Pulmonary artery endothelial cell (primary cell): ENCODE measurements at regions not wholly inside any gene's neighbourhood (a gene's known extent, or its start where the extent isn't known, plus 50 kb on each side); places are given as distances from the start of the nearest gene placed in this dataset.

Experiments
- DNase-seq: peaks from one replicate; pipeline ENCODE4 v3.0.0-alpha.2; 2011; ENCODE audit warnings: low read depth, low spot score

DNA sequence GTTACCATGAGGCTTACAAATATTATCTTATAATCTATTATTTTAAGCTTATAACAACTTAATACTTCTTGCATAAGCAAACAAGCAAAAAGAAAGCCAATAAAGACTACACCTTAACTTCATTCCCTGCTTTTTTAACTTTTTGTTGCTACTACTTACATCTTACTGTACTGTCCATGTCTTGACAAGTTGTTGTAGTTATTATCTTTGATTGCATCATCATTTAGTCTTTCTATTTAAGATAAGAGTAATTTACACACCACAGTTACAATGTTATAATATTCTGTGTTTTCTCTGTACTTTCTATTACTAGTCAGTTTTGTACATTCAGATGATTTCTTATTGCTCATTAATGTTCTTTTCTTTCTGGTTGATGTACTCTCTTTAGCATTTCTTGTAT is 346.6 kb downstream of the SMARCA1 start:
- no peak for DNase-seq

DNA sequence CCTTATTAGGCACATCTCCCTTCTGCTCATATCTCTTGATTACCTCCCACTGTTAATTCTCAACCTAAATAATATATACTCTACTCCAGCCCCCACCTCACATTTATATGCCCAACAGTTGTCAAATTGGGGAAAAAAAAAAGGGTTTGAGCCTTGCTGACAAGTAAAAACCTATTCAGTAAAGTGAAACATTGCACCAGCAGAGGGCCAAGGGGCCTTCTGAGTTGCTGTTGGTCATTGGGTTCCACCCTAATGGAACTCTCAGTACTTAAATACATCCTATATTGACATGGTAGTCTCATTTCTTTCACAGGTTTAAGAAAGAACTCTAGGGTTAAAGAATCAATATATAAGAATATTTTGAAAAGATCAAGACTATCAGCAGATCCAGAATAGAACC is 362.2 kb downstream of the SMARCA1 start:
- DNase-seq = no peak

DNA sequence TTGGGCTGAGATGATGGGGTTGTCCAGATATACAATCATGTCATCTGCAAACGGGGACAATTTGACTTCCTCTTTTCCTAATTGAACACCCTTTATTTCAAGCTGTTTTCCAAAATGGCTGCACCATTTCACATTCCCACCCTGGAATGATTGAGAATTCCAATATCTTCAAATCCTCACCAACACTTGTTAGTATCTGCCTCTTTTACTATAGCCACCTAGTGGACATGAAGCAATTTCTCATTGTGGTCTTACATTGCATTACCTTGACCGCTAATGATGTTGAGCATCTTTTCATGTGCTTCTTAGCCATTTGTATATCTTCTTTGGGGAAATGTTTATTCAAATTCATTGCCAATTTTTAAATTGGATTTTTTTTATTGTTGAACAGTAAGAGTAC is 364.8 kb downstream of the SMARCA1 start:
- no peak for DNase-seq

DNA sequence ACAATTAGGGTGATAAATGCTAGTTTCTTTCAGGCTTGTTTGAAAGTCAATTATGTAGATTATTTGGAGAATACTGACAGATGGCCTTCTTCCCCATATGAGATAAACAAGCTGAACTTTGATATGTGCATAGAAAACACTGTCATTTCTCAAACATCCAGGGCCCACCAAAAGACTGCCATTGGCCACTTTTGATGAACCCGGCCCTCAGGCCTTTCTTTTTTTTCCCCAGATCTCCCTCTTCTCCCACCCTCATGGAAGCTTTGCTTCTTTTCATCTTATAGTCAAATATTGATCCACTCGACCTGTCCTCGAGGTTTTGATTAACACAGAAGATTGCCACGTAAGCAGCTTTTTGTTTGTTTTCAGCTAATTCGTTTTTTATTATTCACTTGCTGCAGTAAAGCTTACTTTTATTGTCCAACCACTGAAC is 377.4 kb downstream of the SMARCA1 start:
- no peak for DNase-seq

DNA sequence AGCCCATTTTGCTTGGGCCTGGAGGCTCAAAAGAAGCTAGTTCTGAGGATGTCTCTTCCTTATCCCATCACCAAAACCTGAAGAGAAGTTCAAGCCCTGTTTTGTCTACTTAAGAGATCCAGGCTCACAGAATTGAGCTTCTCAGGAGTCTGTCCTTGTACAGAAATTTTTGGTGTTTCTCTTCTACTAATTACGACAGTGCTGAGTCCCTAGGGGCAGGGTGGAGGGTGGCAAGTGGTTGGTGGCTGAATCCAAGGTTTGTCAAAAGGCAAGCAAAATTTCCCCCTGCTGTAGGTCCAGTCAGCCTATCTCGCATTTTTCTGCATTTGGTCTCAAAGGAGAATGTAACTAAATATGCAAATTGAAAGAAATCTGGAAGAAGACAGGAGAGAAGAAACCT is 377.9 kb downstream of the SMARCA1 start:
- DNase-seq = no peak

DNA sequence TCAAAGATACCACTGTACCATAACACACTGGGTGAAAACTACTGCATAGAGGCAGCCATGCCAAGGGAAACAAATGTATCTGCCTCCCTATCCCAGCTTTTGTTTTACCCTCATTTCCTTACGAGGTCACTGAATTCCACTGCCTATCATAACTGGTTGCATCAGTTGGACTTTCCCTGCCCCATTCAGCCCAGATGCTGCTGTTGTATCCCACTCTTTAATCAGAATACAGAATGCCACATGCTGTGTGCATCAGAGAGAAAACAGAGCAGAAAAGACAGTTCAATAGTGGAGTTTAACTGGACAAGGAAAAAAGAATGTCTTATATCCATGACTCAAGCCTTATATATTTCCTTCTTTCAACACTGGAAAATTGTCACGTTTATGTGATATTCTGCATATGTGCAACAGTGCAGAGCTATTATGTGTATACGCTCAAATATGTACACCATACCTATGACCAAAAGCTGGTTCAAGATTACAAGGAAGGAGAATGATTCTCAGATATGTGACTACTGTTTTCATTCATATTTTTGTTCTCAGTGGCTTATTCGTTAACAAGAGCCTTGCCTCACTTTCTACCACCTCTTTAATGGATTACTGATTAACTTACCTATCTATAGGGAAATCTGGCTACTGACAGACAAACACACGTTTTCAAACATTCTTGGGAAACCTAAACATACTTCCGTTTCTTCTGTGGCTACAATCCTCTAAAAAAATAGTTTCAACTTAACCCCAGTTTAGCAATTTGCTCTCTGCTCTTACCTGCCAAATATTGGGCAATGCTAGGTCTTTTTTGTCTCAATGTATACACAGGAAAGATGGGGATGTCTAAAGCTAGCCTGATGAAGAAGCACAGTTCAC is 378.9 kb downstream of the SMARCA1 start:
- DNase-seq = no peak

DNA sequence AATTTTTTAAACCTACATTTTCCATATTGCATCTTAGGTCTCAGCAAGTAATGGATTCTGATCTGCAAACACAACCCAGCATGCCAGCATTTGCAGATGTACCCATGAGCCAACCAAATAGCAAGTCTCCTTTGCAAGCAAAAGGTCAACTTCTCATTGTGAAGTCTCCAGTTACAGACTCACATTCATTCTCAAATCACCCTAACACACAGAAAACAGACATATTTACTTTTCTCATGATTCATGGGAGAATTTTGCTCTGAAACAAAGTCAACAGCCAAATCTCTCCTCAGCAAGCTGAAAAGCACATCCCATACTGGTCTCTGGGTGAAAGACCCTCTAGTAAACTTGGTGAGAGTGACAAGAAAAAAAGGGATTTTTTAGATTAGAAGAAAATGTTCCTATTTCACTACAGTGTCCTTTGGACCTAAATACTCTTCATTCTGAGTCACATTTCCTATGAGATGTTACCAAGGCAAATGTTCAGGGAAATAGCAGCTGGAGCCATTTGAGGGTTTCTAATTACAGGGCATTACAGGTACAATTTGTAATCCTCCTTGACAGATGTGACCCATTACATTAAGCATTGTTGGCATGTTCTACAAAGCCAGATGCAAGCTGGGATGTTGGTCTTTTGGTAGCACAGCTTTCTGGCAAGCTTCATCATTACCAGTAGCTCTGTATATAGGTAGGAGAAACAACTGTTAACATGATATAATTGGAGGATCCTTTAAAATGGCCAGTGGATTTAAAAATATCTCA is 383.3 kb downstream of the SMARCA1 start:
- no peak for DNase-seq

DNA sequence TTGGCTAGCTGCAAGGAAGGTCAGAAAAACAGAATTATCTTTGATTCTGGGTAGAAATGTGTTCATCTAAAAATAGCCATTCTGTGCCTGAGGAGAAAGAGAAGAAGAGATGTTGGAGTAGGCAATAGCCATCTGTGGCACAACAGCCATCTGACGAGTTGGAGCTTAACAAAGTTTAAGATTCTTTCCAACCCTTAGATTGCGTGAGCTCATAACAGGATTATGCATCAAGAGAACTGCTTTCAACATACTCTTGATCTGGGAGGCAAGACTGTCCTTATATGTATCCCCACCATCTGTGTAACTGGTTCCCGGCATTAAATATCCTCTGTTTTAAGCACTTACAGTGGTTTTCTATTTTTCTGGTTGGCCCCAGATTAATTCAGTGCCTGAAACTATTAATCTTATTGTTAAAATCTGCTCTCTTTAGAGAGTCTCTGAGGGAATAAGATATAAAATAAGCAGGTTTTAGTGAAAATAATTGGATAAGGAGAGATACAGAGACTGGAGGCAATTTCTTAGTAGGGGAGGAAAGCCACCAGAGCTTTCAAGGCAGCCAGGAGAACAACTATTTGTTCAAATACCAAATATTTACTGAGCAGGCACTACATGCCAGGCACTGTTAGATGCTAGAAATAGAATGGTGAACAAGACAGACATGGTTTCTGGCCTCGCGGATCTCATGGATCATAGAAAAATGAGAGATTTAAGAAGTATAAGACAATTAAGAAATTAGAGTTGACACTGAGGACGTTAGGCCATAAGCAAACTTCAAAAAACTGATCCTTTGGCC is 398.0 kb downstream of the SMARCA1 start:
- DNase-seq = no peak

DNA sequence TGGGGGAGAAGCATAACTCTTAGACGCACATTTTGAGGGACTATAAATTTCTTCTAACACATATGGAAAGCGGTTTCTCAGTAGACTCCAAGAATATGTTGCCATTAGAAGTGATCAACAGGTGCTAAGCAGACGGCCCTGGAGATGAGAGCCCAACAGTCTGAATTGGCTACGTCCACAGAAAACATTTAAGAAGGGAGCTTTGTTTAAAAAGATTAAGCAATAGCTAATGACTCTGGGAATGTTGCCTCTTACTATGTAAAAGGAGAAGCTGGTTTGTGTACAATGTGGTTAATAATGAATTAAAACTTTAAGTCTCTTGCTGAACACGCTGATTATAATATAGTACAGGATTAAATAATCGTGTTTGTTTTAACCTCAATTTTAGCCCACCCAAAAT is 399.5 kb downstream of the SMARCA1 start:
- no peak for DNase-seq

DNA sequence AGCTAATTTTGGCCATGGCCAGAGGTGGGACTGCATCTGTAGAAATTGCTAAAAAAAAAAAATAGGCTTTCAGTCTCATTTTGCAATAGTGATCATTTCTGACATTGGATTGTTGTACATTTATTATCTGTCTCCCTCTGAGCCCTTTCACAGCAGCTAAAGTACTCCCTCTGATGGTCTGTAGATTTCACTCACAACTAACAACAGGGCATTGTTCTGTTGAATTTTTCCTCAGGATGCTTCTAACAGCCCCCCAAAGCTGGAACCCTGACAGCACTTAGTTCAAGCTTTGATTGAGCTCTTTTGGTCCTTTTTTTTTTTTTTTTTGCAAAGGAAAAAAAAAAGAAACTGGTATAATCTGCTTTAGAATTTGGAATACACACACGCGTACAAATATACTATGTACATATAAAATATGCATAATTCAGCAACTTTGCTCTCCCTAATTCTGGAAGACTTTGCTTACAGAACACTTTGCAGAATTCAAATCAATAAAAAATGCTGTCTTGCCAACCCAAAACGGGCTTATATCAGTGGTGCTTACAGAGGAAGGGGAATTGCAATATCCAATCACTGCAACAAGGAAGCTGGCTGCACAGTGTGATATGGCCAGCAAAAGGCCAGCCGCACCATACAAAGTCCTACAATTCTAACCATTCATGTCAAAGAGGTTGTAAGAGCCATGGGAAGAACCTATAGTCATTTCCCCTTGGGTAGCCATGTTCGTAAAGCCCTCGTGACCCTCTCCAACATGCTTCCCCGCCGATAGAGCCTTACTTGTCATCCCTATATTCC is 406.4 kb downstream of the SMARCA1 start:
- DNase-seq = no peak

DNA sequence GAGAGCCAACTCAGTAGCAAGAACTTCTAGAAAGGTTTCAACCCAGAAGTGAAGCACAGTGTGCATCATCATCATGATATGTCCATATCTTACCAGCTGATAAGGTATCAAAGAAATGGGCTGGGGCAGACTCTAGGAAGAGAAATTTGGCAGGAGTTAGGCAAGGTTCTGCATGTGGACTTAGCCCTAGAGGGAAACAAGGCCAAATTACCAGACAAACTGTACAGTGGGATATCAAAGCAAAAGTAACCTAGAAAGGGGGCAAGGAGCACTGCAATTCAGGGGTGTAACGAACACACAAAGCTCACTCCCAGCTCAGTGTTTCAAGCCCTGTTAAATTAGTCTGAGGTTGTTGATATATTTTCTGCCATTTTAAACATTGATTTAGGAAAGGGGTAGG is 407.4 kb downstream of the SMARCA1 start:
- DNase-seq = no peak

DNA sequence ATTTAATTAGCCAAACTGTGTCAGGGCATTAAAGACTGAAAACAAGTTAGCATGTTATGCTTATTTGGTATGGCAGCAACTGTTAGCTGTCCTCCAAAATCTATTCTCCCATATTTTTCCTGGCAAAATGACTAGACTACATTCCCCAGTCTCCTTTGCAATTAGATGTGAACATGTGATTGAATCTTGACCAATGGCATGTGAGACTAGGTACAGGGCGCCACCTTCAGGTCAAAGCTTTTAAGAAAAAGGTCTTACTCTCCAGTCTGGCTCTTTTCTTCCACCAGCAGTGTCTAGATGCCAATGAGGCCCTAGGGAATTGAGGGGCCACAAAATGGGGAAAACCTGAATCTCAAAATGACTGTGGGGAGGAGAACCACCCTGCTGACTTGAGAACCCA is 408.2 kb downstream of the SMARCA1 start:
- no peak for DNase-seq

DNA sequence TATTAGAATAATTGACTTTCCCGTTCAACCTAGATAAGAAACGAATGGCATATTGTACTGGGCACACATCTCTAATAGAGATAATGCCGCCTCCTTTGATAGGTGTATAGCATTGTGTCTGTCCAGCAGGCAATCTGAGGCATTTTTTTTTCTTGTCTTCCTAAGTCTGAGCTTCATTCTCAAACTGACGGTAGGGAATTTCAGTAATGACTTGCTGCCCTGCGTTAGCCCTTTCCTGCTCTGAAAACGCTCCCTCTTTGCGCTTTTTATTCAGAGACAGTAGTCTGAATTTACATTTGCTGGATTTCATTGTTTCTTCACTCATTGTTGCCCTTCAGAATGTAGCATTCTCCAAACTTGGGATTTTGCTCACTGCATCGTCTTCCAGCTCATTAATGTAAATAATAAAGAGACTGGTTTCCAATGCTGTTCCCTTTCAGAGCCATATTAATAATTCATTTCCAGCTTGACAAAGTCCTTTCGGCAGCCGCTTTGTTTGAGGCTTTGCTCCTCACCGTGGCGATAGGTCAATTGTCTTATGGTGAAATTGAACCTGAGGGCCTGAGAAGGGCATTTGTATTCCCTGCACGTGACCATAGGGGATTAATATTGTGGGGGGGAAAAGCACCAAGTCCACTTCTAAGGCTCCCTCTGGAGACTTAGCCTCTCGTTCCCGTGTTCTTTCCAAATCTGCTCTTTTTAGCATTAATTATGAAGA is 412.1 kb downstream of the SMARCA1 start:
- no peak for DNase-seq

DNA sequence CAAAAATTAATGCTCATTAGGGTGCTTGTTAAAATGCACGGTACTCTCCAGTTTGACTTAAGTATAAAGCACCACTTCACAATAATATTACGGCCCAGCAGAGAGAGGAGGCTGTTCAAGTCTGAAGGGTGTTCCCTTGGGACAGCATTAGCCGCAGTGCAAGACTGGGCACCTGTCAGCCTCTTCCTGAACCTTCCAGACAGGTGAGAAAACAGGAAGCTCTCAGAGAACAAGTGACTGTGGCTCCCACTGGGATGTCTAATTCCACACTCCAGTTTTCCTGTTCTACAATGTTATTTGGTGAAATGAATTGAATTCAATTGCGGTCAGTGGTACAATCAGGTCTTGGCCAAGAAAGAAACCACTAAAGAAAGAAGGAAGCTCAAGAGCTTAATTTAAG is 414.4 kb downstream of the SMARCA1 start:
- DNase-seq = no peak

DNA sequence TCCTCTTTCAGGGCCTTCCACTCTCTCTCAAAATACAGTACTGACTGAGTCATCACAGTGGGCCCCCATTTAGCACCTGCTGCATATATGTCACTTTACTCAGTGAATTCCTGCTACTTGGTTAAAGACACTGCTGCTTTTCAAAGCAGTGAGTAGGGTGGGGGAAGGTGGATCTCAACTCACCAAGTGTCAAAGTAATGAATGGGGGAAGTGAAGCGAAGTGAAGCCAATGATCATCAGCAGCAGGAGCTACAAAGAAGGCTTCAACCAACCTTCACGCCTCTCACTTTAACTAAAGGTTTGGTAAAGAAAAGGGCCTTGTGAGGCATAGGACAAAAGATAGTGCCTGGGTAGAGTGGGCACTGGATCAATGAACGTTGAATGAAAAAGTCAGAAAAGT is 424.1 kb downstream of the SMARCA1 start:
- no peak for DNase-seq

DNA sequence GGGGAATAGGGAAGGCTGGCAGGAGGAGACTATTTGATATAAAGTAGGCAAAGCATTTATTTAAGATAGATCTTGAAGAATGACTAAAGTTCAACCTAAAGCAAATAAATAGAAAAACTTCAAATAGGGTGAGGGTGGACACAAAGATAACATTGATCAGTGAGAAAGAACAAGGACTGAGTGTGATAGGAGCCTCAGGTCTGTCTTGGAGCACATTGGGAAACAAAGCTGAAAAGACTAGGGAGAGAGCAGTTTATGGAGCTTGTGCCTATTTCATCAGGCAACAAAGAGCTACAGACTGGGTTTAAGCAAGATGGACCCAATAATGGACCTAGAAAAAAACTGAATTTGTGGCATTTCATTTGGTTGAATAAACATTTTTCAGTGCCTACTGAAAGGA is 425.6 kb downstream of the SMARCA1 start:
- DNase-seq = no peak

DNA sequence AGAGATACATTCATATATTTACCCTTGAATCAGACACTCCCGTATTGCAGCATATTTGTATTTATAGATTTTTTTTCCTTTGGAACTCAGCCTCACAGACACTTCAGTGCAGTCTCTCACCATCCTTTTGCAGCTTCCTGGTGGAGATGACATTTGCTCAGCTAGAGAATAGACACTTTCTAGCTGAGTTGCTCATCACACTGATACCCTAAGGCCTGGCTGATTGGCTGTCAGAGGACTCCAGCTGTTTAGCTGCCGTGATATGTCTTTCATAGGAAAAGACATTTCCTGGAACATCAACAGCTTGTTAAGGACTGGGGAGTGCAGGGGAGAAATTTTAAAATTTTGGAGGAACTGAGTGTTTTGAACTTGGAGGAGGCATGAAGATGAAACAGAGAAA is 429.6 kb downstream of the SMARCA1 start:
- no peak for DNase-seq

DNA sequence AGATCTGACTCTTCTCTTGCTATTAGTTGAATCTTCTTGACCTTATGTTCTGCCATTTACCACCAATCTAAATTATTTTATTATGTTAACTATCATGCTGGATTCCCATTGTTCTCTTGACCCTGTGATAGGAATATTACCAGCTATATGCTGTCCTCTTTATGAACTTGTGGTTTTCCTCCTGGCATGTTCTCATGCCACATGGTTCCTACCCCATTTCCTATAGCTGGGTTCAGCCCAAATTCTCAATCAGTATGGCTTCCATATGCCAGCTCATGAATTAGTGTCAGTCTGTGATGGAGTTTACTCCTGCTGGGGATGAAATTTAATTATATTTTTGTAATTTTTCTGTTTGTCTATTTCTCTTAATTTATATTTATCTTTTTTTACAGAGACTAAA is 430.5 kb downstream of the SMARCA1 start:
- no peak for DNase-seq

DNA sequence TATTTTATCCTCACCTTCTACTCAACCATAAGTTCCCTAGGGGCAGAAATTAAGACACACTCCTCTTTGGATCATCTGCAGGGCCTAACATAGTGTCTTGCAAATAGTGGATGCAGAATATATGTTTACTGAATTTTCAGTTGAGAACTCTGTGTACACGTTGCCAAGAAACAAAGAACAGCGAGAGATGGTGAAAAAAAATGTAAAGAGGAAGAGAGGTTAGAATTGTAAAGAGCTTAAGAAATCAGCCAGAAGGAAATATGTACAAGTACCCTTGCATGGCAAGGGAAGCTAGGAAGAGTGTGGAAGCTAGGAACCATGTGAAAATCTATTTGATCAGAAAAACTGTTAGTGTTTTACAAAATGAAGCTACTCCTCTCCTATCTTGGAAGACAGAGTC is 431.0 kb downstream of the SMARCA1 start:
- DNase-seq = no peak

DNA sequence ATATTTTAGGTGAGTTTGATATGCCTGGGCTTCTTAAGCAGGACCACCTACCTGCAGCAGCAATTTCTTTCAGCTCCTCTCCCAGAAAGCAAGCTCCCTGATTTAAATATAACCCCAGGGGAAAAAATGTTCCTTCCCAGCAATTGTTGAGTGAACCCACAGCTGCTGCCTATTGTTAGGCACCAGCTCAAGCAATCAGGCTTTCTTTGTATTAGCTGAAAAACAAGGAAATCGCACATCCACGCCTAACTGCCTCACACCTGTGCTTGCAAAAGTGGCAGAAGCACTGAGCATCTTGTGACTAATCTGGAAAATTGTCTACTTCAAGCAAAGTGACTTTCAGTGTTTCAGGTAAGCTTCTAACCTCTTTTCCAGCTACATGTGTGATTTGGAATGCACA is 432.2 kb downstream of the SMARCA1 start:
- DNase-seq = no peak

DNA sequence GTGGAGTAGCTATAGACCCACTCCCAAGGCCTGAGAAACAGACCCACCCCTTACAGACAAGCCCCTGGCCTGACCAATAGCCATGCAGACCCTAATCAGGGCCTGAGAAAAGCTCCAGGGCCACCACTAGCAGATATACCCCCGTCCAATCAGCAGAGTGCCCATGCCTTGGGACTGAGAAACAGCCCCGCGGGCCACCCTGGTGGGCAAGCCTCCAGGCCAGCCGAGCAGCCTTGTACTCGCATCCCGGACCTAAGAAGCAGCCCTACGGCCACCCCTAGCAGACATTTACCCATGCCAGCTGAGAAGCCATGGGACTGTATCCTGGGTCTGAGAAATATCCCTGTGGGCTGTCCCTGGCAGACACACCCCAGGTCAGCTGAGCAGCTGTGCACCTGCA is 436.5 kb downstream of the SMARCA1 start:
- no peak for DNase-seq
